ENCODE measurements at regions not wholly inside any gene's neighbourhood (a gene's known extent, or its start where the extent isn't known, plus 50 kb on each side); places are given as distances from the start of the nearest gene placed in this dataset.

GRCh38 chr10:43969506-43969905 is 320.8 kb upstream of the ZNF32 start:
- Histone ChIP-seq H3K4me3 (ENCODE audit: low read depth, low read length) (no peak overlapping the region), H3K27me3 (replicated peaks; ENCODE audit: control insufficient read depth, insufficient read depth, low read length) (peaks cover 2% of the 10 kb centered on the region; the same call in 1 of the 2 replicates), H3K9me3 (no peaks in the 10 kb centered on the region), H3K36me3 (ENCODE audit: control insufficient read depth, insufficient read depth, low read length) (no peaks in the 10 kb centered on the region), H3K4me1 (no peaks in the 10 kb centered on the region)
- H3K36me3 Mint-ChIP-seq (ENCODE audit: insufficient read depth, unreplicated experiment), result no peaks in the 10 kb centered on the region
- ChIA-PET POLR2A (no interaction called here), CTCF (no interaction called here)
- TF ChIP-seq CTCF (IDR thresholded peaks at IDR 0.05; ENCODE audit: insufficient read depth in 1 of 2, low read depth in 1 of 2, low read length in 1 of 2, severe bottlenecking in 1 of 2, unreplicated experiment in 1 of 2), result no peak
- H3K9me3 Mint-ChIP-seq (ENCODE audit: unreplicated experiment), result no peaks in the 10 kb centered on the region
- no TSS peak for BruUV-seq (replicated peaks)
- intact Hi-C loops (cut with micrococcal nuclease; ENCODE audit: unreplicated experiment), result no loop called here
- H3K27me3 Mint-ChIP-seq (ENCODE audit: insufficient read depth, unreplicated experiment), result peaks cover 29% of the 10 kb centered on the region
- no peaks in the 10 kb centered on the region for H3K4me1 Mint-ChIP-seq (ENCODE audit: low read depth, unreplicated experiment)
- DNase-seq, result no peak
- H3K4me3 Mint-ChIP-seq (ENCODE audit: unreplicated experiment), result no peak overlapping the region
- H3K27ac Mint-ChIP-seq (ENCODE audit: unreplicated experiment), result no peak overlapping the region

- BruUV-seq (replicated peaks), result no TSS peak
- peaks cover 2% of the 10 kb centered on the region; the same call in 1 of the 2 replicates for H3K27me3 ChIP-seq (replicated peaks; ENCODE audit: control insufficient read depth, insufficient read depth, low read length)
These were observed 320.3 kb upstream of the ZNF32 start for GRCh38 chr10:43968961-43969360.

GRCh38 chr10:43968076-43968475 is 319.4 kb upstream of the ZNF32 start:
- Mint-ChIP-seq H3K36me3 (ENCODE audit: insufficient read depth, unreplicated experiment) (no peaks in the 10 kb centered on the region), H3K4me3 (ENCODE audit: unreplicated experiment) (no peak overlapping the region), H3K9me3 (ENCODE audit: unreplicated experiment) (no peaks in the 10 kb centered on the region), H3K27me3 (ENCODE audit: insufficient read depth, unreplicated experiment) (peaks cover 33% of the 10 kb centered on the region), H3K27ac (ENCODE audit: unreplicated experiment) (no peak overlapping the region), H3K4me1 (ENCODE audit: low read depth, unreplicated experiment) (no peaks in the 10 kb centered on the region)
- Histone ChIP-seq H3K4me3 (ENCODE audit: low read depth, low read length) (no peak overlapping the region), H3K4me1 (no peaks in the 10 kb centered on the region), H3K36me3 (ENCODE audit: control insufficient read depth, insufficient read depth, low read length) (no peaks in the 10 kb centered on the region), H3K27me3 (replicated peaks; ENCODE audit: control insufficient read depth, insufficient read depth, low read length) (peaks cover 2% of the 10 kb centered on the region; the same call in 1 of the 2 replicates), H3K9me3 (no peaks in the 10 kb centered on the region)
- DNase-seq, result no peak
- POLR2A ChIA-PET, result no interaction called here
- intact Hi-C loops (cut with micrococcal nuclease; ENCODE audit: unreplicated experiment), result no loop called here
- TF ChIP-seq CTCF (IDR thresholded peaks at IDR 0.05; ENCODE audit: insufficient read depth in 1 of 2, low read depth in 1 of 2, low read length in 1 of 2, severe bottlenecking in 1 of 2, unreplicated experiment in 1 of 2), result no peak
- no TSS peak for BruUV-seq (replicated peaks)
- CTCF ChIA-PET, result no interaction called here

More at GRCh38 chr10:43968961-43969360, 320.3 kb upstream of the ZNF32 start:
- no peak for DNase-seq
- Mint-ChIP-seq H3K27ac (ENCODE audit: unreplicated experiment) (no peak overlapping the region), H3K27me3 (ENCODE audit: insufficient read depth, unreplicated experiment) (peaks cover 34% of the 10 kb centered on the region), H3K36me3 (ENCODE audit: insufficient read depth, unreplicated experiment) (no peaks in the 10 kb centered on the region), H3K9me3 (ENCODE audit: unreplicated experiment) (no peaks in the 10 kb centered on the region), H3K4me1 (ENCODE audit: low read depth, unreplicated experiment) (no peaks in the 10 kb centered on the region), H3K4me3 (ENCODE audit: unreplicated experiment) (no peak overlapping the region)
- H3K4me1 ChIP-seq, result no peaks in the 10 kb centered on the region
- H3K9me3 ChIP-seq, result no peaks in the 10 kb centered on the region
- no peak overlapping the region for H3K4me3 ChIP-seq (ENCODE audit: low read depth, low read length)
- no peak for TF ChIP-seq CTCF (IDR thresholded peaks at IDR 0.05; ENCODE audit: insufficient read depth in 1 of 2, low read depth in 1 of 2, low read length in 1 of 2, severe bottlenecking in 1 of 2, unreplicated experiment in 1 of 2)
- POLR2A ChIA-PET, result no interaction called here
- CTCF ChIA-PET, result interaction anchor here (0.6 kb wide), 1 partner anchor 86 kb away, joined by 3 read pairs; no protein-coding TSS in a partner anchor
- intact Hi-C loops (cut with micrococcal nuclease; ENCODE audit: unreplicated experiment), result no loop called here
- H3K36me3 ChIP-seq (ENCODE audit: control insufficient read depth, insufficient read depth, low read length), result no peaks in the 10 kb centered on the region
